ENCODE measurements at regions not wholly inside any gene's neighbourhood (a gene's known extent, or its start where the extent isn't known, plus 50 kb on each side); places are given as distances from the start of the nearest gene placed in this dataset.

DNA sequence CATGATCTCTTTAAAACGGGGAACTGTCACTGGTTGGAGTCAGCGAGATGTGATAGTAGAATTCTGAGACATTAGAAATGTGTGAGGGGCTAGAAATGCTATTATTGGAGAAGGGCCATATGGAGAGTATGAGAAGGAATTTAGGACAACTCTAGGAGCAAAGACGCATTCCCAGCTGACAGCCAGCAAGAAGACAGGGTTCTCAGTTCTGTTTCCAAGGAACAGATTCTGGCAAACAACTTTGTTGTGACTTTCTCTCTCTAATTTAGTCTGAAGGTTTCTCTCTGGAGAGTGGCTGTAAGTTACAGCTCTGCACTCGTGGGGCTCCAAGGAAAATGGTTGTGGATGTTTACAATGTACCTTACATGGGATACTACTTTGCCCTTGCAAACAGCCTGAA, 876.3 kb downstream of the FAM181B start:
- CTCF ChIA-PET (ENCODE audit: partially characterized antibody) = no interaction called here
- no peak overlapping the region for H4K5ac ChIP-seq (ENCODE audit: insufficient read length, low read depth, low read length)
- POLR2A ChIA-PET (ENCODE audit: partially characterized antibody) = no interaction called here
- no peak overlapping the region for H3K4me3 ChIP-seq (ENCODE audit: extremely low read depth in 1 of 4, insufficient read depth in 2 of 4, low read depth in 3 of 4, low read length in 4 of 4)
- no peaks in the 10 kb centered on the region for H3K79me1 ChIP-seq (ENCODE audit: low read depth, low read length)
- H4K8ac ChIP-seq (ENCODE audit: extremely low read depth, insufficient read depth, low read length) = no peak overlapping the region
- no peak overlapping the region for H2BK5ac ChIP-seq (ENCODE audit: low read depth, low read length)
- H2BK120ac ChIP-seq (replicated peaks; ENCODE audit: low read depth, low read length) = no peak overlapping the region
- TF ChIP-seq CEBPB (IDR thresholded peaks at IDR 0.05; ENCODE audit: low read depth, low read length) (no peak), SIX5 (IDR thresholded peaks at IDR 0.05; ENCODE audit: low read depth, low read length) (no peak), FOSL1 (IDR thresholded peaks at IDR 0.05; ENCODE audit: insufficient read depth, low read depth, low read length) (no peak), KDM5A (IDR thresholded peaks at IDR 0.05; ENCODE audit: low read length) (no peak), RXRA (IDR thresholded peaks at IDR 0.05; ENCODE audit: insufficient read depth, low read depth, low read length) (no peak), ZNF274 (IDR thresholded peaks at IDR 0.05; ENCODE audit: borderline replicate concordance, extremely low read depth, low read length) (no peak), BCL11A (IDR thresholded peaks at IDR 0.05; ENCODE audit: low read depth in 2 of 2, low read length in 2 of 2) (no peak)
- TF ChIP-seq, protein P1, sequence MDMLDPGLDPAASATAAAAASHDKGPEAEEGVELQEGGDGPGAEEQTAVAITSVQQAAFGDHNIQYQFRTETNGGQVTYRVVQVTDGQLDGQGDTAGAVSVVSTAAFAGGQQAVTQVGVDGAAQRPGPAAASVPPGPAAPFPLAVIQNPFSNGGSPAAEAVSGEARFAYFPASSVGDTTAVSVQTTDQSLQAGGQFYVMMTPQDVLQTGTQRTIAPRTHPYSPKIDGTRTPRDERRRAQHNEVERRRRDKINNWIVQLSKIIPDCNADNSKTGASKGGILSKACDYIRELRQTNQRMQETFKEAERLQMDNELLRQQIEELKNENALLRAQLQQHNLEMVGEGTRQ (IDR thresholded peaks at IDR 0.05; ENCODE audit: low read length) = no peak
- FAIRE-seq = no peak
- H4K20me1 ChIP-seq (replicated peaks in 1 of 2; ENCODE audit: control insufficient read depth in 1 of 2, insufficient read depth in 2 of 2, low read length in 2 of 2) = no peaks in the 10 kb centered on the region
- H2AK5ac ChIP-seq (ENCODE audit: low read depth, low read length) = no peak overlapping the region
- H4K91ac ChIP-seq (replicated peaks; ENCODE audit: insufficient read length, low read length) = no peak overlapping the region
- H2AFZ ChIP-seq (ENCODE audit: low read length) = peak overlapping the region; percentile 73; the same call in 1 of the 2 replicates
- no peaks in the 10 kb centered on the region for H3K36me3 ChIP-seq (ENCODE audit: control insufficient read depth in 2 of 4, insufficient read depth in 4 of 4, low read length in 3 of 4)
- no peak overlapping the region for H3K14ac ChIP-seq (ENCODE audit: insufficient read length)
- no peaks in the 10 kb centered on the region for H3K79me2 ChIP-seq (ENCODE audit: control insufficient read depth in 1 of 2, insufficient read depth in 2 of 2, low read length in 2 of 2)
- H3K9me3 ChIP-seq (ENCODE audit: insufficient read depth in 2 of 2, low read depth in 1 of 2, low read length in 1 of 2) = no peaks in the 10 kb centered on the region
- H3K27ac ChIP-seq (ENCODE audit: low read depth, low read length) = no peak overlapping the region
- H3K27me3 ChIP-seq (replicated peaks in 1 of 4; ENCODE audit: control insufficient read depth in 3 of 4, extremely low read depth in 1 of 4, insufficient read depth in 3 of 4, low read length in 3 of 4) = no peaks in the 10 kb centered on the region
- H2BK20ac ChIP-seq (ENCODE audit: low read length) = no peak overlapping the region
- H3K18ac ChIP-seq (ENCODE audit: extremely low read depth, low read length) = no peak overlapping the region
- no peak overlapping the region for H3K4me2 ChIP-seq (ENCODE audit: insufficient read depth in 1 of 2, low read depth in 2 of 2, low read length in 2 of 2)
- no peaks in the 10 kb centered on the region for H3K4me1 ChIP-seq (replicated peaks in 1 of 4; ENCODE audit: control insufficient read depth in 3 of 4, insufficient read depth in 4 of 4, low read length in 3 of 4)
- DNase-seq (ENCODE audit: low read depth in 1 of 2, low spot score in 2 of 2) = no peak
- H2BK12ac ChIP-seq (ENCODE audit: low read depth, low read length) = no peak overlapping the region
- no peak overlapping the region for H3K56ac ChIP-seq (replicated peaks; ENCODE audit: insufficient read length, low read depth, low read length)
- no peak overlapping the region for H3K4ac ChIP-seq (replicated peaks; ENCODE audit: insufficient read length, low read depth, low read length)
- H3K23me2 ChIP-seq (ENCODE audit: low read depth, low read length) = no peaks in the 10 kb centered on the region
- no peak overlapping the region for H3K9ac ChIP-seq (replicated peaks in 1 of 4; ENCODE audit: extremely low read depth in 1 of 4, low read depth in 3 of 4, low read length in 3 of 4)
- WGBS, 2 experiments (ENCODE audit: extremely low coverage in 1 of 2, insufficient coverage in 1 of 2, insufficient read length in 1 of 2, insufficient replicate concordance in 2 of 2, low coverage in 1 of 2, low lambda C conversion rate in 2 of 2, missing lambda C conversion rate in 1 of 2) = 92% methylated on average over 4 of the region's 4 CpGs; no CpG with 5 or more reads in 1 of the 2 experiments
- H3K23ac ChIP-seq (ENCODE audit: insufficient read length) = no peak overlapping the region
- H2BK15ac ChIP-seq (ENCODE audit: low read length) = no peak overlapping the region

Measured in H1 (cell line).